GM20000 (cell line): ENCODE measurements at regions not wholly inside any gene's neighbourhood (a gene's known extent, or its start where the extent isn't known, plus 50 kb on each side); places are given as distances from the start of the nearest gene placed in this dataset.

Source experiments
- DNase-seq: peaks from one replicate; pipeline ENCODE4 v3.0.0; 2012; ENCODE audit warnings: low spot score
- TF ChIP-seq, protein P1 (sequence below): IDR thresholded peaks from 2 replicates; pipeline ENCODE4 v1.5.1; 2012; ENCODE audit warnings: mild to moderate bottlenecking, control low read depth; ENCODE audit errors: extremely low read depth, missing control alignments

DNA sequence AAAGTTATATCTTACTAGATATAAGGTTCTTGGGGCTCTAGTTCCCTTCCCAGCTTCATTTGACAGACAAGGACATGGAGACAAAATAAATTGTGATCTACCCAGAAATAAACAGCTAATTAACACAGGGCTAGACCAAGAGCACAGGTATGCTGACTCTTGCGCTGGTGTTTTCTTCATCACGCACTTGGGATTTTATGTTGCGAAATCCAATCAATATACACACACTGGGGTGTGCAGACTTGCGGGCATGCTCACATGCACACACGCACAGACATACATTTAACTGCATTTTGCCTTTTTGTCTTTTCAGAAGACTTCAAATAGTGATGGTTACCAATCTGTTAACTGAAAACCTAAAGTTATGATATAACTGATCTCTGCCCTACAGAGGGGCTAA, 91.2 kb downstream of the LRATD1 start:
- TF ChIP-seq, protein P1, sequence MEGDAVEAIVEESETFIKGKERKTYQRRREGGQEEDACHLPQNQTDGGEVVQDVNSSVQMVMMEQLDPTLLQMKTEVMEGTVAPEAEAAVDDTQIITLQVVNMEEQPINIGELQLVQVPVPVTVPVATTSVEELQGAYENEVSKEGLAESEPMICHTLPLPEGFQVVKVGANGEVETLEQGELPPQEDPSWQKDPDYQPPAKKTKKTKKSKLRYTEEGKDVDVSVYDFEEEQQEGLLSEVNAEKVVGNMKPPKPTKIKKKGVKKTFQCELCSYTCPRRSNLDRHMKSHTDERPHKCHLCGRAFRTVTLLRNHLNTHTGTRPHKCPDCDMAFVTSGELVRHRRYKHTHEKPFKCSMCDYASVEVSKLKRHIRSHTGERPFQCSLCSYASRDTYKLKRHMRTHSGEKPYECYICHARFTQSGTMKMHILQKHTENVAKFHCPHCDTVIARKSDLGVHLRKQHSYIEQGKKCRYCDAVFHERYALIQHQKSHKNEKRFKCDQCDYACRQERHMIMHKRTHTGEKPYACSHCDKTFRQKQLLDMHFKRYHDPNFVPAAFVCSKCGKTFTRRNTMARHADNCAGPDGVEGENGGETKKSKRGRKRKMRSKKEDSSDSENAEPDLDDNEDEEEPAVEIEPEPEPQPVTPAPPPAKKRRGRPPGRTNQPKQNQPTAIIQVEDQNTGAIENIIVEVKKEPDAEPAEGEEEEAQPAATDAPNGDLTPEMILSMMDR = no peak
- DNase-seq = no peak

GRCh38 chr2:14735696-14736095, 103.2 kb downstream of the LRATD1 start:
- DNase-seq = no peak
- TF ChIP-seq, protein P1 = no peak

DNA sequence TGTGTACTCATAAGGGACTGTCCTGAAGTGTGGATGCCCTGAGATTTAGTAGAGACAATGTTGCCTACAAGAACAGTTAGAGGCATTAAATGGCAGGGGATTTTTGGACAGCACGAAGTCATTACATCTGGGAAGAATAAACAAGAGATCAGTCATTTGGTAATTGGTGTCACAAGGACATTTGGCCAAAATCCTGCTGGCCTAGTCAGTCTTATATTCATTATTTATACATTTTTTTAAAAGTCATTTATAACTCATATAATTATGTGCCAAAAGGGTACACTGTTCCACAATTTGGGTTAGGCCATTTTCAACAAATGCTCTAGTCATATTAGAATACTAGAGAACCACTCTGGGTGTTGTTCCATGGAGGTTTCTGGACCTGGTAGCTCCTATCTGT, 104.7 kb downstream of the LRATD1 start:
- DNase-seq = no peak
- TF ChIP-seq, protein P1 = no peak

DNA sequence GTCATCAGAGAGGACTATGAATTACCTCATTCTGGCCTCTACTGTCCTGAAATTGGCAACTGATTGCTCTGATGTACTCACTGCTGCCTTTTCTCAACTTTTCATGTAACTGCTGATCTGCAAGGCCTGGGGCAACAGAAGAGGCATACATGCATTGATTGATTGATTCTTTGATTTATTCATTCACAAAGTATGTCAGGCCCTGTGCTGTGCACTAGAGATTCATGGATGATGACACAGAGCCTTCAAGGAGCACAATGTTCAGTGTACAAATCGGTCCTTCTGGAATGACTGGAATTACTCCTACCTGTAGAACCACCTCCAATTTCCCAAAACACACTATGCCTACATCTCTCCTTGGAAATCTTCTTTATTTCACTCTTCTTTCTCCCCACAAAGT, 111.3 kb downstream of the LRATD1 start:
- TF ChIP-seq, protein P1 = no peak

GRCh38 chr2:14745288-14746076, 113.0 kb downstream of the LRATD1 start:
- DNase-seq = no peak
- TF ChIP-seq, protein P1 = no peak

More for the DNA sequence above, 111.3 kb downstream of the LRATD1 start:
- no peak for DNase-seq

DNA sequence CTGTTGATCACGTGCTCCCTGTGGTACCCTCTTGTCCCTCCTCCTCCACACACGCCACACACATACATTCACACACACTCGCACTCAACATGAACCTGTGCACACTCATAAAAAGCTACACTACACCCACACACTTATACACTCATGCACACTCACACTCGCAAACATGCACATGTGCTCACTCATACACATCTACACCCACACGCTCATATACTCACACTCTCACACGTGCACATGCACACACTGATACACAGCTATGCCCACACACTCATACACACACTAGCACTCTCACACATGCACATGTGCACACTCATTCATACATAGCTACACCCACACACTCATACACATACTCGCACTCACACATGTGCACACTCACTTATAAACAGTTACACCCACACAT, 113.6 kb downstream of the LRATD1 start:
- DNase-seq = no peak
- TF ChIP-seq, protein P1 = no peak

- no peak for DNase-seq
- TF ChIP-seq, protein P1 = no peak
These were observed 114.9 kb downstream of the LRATD1 start for GRCh38 chr2:14747447-14747846.
